Ovary (tissue), 7 donors: ENCODE measurements at regions not wholly inside any gene's neighbourhood (a gene's known extent, or its start where the extent isn't known, plus 50 kb on each side); places are given as distances from the start of the nearest gene placed in this dataset.

Source experiments
- DNase-seq, 5 donors: peaks; one replicate each; pipeline ENCODE4 v3.0.0-alpha.2; 2019 to 2020
- H3K27ac ChIP-seq, 2 donors: fragments of 200-600 bp; one replicate each; pipeline versions ENCODE4 v1.5.1 to v1.8.0; 2019 to 2022
- H3K27me3 ChIP-seq: fragments of 200-600 bp; one replicate; pipeline ENCODE4 v1.8.0; 2022
- H3K36me3 ChIP-seq: fragments of 200-600 bp; sonication (generic); one replicate; pipeline ENCODE4 v1.5.1; 2019
- H3K4me1 ChIP-seq: one replicate; pipeline ENCODE4 v1.8.1; 2013; ENCODE audit warnings: mild to moderate bottlenecking, moderate library complexity; ENCODE audit not compliant: insufficient read depth
- H3K4me3 ChIP-seq: fragments of 200-600 bp; sonication (generic); one replicate; pipeline ENCODE4 v1.5.1; 2017
- H3K9me3 ChIP-seq, 2 donors: fragments of 200-600 bp in 1 of 2; sonication (generic) in 1 of 2; one replicate each; pipeline versions ENCODE4 v1.5.1 to v1.8.1; 2013 to 2019; ENCODE audit warnings: mild to moderate bottlenecking in 1 of 2, moderate library complexity in 1 of 2
- CTCF ChIP-seq, 3 donors: fragments of 450-650 bp in 2 of 3; fragments of 200-600 bp in 1 of 3; IDR thresholded peaks; one replicate each; pipeline versions ENCODE4 v1.5.1 to v1.8.0; 2016 to 2022; ENCODE audit warnings: antibody characterized with exemption in 3 of 3, mild to moderate bottlenecking in 1 of 3
- EP300 ChIP-seq: sonication (generic); formaldehyde crosslinking; IDR thresholded peaks from one replicate; pipeline ENCODE4 v1.6.1; 2017; ENCODE audit warnings: antibody characterized with exemption
- POLR2A ChIP-seq: fragments of 450-650 bp; IDR thresholded peaks from one replicate; pipeline ENCODE4 v1.6.1; 2017; ENCODE audit warnings: antibody characterized with exemption, mild to moderate bottlenecking, moderate library complexity
- WGBS, 3 donors: extraction: QIAGEN DNeasy Blood & Tissue Kit in 1 of 3; methylation state at CpG; one replicate each; pipeline versions ENCODE4 v1.1.5 to v1.1.7; 2013 to 2017; 5-methylcytosine and 5-hydroxymethylcytosine counted together
- intact Hi-C, 4 donors: fragments of 100-400 bp; cut with DNase I; formaldehyde crosslinking; loops; one replicate each; pipeline versions ENCODE4 v1.11.0 to v1.15.1; 2022 to 2023
- donor health status: DM: no; HTN: no; CAD: no; lungs with moderate emphysema.
- donor health status: DM: no; HTN: no; CAD: no.
- donor health status: Bipolar disorder and iron deficiency.
- donor health status: DM: no; HTN: no; CAD: no.
- donor health status: DM: yes; HTN: yes; CAD: no.

- no peak overlapping the region for H3K4me3 ChIP-seq
- H3K36me3 ChIP-seq = no peaks in the 10 kb centered on the region
- no peaks in the 10 kb centered on the region for H3K27me3 ChIP-seq
- no peaks in the 10 kb centered on the region for H3K4me1 ChIP-seq
- TF ChIP-seq EP300 = no peak
- no peak for TF ChIP-seq POLR2A
- TF ChIP-seq CTCF (IDR thresholded peaks at IDR 0.05) = no peak
- H3K27ac ChIP-seq = no peak overlapping the region
- no peak for DNase-seq
- intact Hi-C loops = no loop called here
- H3K9me3 ChIP-seq = no peaks in the 10 kb centered on the region
- 30 to 50% (median 31%) methylated on average over 2 of the region's 2 CpGs for WGBS, 3 donors
Observed at GRCh38 chr1:214971071-214971470, 111.5 kb upstream of the KCNK2 start.

GRCh38 chr1:214974002-214974401, 108.5 kb upstream of the KCNK2 start:
- no peak overlapping the region for H3K27ac ChIP-seq
- no peaks in the 10 kb centered on the region for H3K36me3 ChIP-seq
- DNase-seq = no peak
- no peaks in the 10 kb centered on the region for H3K9me3 ChIP-seq
- no peak overlapping the region for H3K4me3 ChIP-seq
- TF ChIP-seq POLR2A = no peak
- TF ChIP-seq CTCF (IDR thresholded peaks at IDR 0.05) = no peak
- TF ChIP-seq EP300 = no peak
- 60 to 77% (median 71%) methylated on average over 2 of the region's 2 CpGs for WGBS, 3 donors
- intact Hi-C loops = no loop called here
- no peaks in the 10 kb centered on the region for H3K4me1 ChIP-seq
- H3K27me3 ChIP-seq = no peaks in the 10 kb centered on the region

GRCh38 chr1:214976665-214977064, 105.9 kb upstream of the KCNK2 start:
- WGBS, 3 donors = 33 to 42% (median 38%) methylated on average over 5 of the region's 5 CpGs
- H3K4me1 ChIP-seq = no peaks in the 10 kb centered on the region
- no peak overlapping the region for H3K4me3 ChIP-seq
- TF ChIP-seq EP300 (no peak), POLR2A (no peak), CTCF (IDR thresholded peaks at IDR 0.05) (no peak)
- H3K27me3 ChIP-seq = no peaks in the 10 kb centered on the region
- no peaks in the 10 kb centered on the region for H3K36me3 ChIP-seq
- no peak for DNase-seq
- intact Hi-C loops = no loop called here
- no peak overlapping the region for H3K27ac ChIP-seq
- no peaks in the 10 kb centered on the region for H3K9me3 ChIP-seq

GRCh38 chr1:214977110-214977509, 105.4 kb upstream of the KCNK2 start:
- intact Hi-C loops = no loop called here
- H3K27ac ChIP-seq = no peak overlapping the region
- H3K27me3 ChIP-seq = no peaks in the 10 kb centered on the region
- TF ChIP-seq POLR2A (no peak), CTCF (IDR thresholded peaks at IDR 0.05) (no peak), EP300 (no peak)
- H3K36me3 ChIP-seq = no peaks in the 10 kb centered on the region
- DNase-seq = no peak
- no peaks in the 10 kb centered on the region for H3K4me1 ChIP-seq
- no peak overlapping the region for H3K4me3 ChIP-seq
- H3K9me3 ChIP-seq = no peaks in the 10 kb centered on the region
- WGBS, 3 donors = 15 to 37% (median 21%) methylated on average over 3 of the region's 3 CpGs
